Medulla oblongata (tissue), 1 donor: ENCODE measurements at regions not wholly inside any gene's neighbourhood (a gene's known extent, or its start where the extent isn't known, plus 50 kb on each side); places are given as distances from the start of the nearest gene placed in this dataset.

Experiments used
- DNase-seq: peaks from one replicate; pipeline ENCODE4 v3.0.0-alpha.2; 2015; ENCODE audit errors: extremely low spot score

DNA sequence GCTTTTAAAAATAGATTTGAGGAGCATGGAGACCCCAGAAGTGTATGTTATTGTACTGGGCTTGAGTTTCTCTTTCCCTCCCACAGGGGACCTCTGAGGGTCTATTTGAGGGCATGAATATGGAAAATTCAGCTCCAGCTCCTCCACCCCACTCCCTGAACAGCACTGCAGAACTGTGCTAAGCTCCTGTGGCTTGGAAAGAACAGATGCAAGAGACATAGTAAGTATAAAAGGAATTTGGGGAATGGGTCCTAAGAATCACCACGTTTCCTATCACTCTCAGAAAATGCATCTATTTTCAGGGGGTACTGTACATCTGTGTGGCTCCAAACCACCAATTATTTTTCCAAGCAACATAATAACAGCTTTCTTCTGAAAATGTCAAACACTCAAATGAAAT is 416.1 kb downstream of the ZNF521 start:
- no peak for DNase-seq

DNA sequence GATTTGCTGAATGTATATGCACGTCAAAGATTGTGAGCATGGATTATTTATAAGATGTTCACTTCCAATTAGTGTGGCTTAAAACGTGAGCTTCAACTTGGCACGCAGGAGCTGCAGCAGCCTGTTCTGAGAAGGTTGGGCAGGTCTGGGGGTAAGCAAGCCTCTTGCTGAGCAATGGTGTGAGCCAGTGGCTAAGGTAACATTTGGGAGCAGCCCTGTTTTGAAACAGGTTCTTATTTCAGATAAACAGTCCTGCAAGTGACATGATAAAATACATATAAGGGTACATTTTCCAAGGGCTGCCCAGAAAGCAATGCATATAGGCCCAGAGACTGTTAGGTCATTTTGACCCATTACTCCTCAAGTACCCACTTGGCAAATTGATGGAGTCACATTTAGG is 415.3 kb downstream of the ZNF521 start:
- no peak for DNase-seq

DNA sequence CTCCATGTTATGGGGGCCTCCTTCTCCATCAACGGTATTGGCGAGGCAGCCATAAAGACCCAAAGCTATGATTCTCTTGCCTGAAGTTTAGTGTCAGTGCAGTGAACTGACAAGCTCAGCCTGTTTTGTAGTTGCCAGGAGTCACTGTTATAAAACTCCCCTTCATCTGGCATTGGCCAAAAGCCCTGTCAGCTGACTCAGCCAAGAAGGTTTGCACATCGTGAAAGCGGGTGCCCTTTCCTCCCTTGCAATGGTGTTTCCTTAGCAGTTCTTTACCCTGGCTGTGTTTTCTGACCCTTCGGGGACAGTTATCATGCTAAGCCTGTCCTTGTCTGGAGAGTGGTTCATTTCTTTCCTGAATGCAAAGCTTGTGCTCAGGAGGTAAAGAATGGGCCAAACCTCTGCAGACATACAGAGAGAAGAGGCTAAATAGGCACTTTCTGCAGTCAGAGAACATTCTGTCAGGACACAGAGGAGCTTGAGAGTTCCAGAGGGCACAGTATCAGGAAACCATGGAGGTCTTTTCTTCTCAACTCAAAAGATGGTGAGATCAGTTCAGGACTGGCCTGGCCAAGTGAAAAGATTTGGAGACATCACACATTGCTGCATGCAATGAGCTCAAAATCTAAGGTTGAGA is 414.2 kb downstream of the ZNF521 start:
- DNase-seq = peak; percentile 66

DNA sequence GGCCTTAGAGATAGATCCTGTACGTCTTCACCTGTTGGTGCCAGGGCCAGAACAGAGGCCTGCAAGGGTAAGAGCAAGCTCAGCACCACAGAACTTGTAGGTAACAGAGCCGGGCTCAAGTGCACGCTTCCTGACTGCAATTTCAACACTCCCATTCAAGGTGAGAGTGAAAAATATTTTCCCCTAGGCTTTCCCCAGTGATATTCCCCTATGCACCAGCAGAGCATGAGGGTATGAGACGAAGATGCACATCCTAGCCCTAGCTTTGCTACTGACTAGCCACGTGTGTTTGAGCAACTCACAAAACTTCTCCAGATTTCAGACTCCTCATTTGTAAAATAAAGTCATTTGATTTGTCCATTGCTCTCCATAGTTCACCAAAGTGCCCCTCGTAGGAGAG is 411.6 kb downstream of the ZNF521 start:
- DNase-seq = no peak

DNA sequence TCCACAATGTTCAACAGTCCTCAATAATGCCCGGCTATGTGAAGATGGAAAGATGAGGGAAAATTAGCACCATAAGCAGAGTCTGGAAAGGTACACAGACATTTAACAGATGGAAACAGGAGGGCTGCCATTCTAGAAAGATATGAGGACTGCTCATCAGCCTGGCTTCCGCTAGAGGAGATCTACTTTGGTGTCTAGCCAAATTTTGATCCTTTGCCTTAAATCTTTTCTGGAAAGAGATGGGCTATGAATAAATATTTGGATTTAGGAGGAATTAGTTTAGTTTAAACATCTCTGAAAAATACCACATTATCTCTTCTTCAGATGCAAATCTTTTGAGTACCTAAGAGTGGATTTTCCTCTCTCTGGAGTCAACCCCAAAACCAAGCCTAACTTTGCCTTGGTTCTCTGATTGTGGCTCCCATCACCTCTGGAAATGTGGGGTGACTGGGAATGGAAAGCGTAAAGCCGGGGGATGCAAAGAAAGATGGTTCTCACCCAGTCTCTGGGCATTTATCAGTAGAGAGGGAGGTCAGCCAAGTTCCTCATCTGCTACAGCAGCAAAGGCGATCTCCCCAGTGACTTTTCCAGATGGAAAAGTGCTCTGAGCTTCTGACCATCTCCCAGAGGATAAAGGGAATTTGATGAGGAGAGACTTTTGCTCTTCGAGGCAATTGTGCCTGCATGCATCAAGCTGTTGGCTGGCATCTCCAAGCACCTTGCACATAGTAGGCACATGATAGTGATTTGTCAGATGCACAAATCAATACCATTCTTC is 410.6 kb downstream of the ZNF521 start:
- no peak for DNase-seq

DNA sequence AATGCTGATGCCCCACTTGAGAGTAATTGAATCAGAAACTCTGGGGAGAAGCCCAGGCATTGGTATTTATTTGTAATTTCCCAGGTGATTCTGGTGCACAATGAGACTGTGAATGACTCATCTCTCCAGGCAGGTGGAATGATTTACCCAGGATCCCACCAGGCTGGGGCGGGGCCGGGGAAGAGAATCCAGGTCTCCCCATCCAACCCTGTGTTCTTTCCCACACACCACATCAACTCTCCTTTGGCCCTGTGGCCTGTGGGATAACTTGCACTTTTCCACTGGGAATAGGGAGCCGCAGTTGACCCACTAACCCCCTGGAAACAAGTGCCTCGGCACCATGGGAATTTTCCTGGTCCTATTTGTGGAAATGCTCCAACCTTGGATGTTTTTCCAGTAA is 409.8 kb downstream of the ZNF521 start:
- no peak for DNase-seq

- no peak for DNase-seq
Measured at GRCh38 chr18:24947521-24948305, 404.3 kb downstream of the ZNF521 start.

DNA sequence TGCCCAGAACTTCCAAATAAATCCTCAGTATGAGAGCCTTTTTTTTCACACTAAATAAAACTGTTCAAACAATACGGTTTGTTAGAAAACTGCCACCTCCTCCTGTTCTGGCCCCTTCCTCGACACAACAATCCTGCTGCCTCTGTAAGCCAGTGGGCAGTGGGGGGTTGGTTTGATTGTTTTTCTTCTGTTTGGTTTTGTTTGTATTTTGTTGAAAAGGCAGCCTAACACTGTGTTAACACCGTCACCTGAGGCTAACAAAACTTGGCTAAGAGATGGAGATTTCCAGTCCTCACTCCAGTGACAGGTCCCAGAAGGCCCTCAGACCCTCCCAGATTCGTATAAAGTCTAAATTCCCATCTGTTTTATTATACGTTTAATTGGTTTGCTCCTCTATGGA is 402.1 kb downstream of the ZNF521 start:
- no peak for DNase-seq

GRCh38 chr18:24954341-24954740 is 397.6 kb downstream of the ZNF521 start:
- DNase-seq = peak; percentile 14

DNA sequence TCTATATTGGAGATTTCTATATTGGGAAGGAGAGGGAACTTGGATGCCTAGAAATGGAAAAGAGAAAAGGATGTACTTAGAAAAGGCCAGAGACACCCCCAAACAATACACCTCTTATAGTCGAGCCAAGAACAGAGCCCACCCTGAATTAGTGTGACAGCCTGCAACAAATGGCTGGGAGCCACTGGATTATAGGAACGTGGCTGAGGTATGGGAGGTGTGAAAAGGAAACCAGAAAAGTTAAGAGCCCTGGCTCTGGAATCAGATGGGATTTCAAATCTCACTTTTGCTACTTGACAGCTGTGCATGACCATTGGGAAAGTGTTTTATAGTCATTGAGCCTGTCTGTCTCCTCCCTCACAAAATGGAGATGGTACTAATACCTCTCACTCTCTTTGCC is 394.0 kb downstream of the ZNF521 start:
- no peak for DNase-seq

DNA sequence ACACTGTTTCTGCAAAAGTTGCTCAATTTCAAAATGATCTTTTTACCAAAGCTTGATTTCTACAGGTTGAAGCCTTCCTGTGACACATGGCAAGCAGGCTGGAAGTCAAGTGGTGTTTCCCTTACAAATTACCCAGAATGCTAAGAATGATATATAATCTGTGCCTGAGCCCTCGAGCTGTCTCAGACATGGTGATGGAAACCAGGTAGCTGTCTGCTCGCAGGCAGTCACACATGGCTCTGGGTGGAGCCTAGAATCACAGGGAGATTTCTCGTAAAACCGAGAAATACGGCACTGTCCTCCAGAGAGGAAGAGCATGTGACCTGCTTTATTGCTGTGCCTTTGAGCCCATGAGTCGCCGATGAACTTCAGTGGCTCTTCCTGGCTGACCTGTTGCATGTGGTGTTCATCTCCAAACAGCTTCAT is 392.9 kb downstream of the ZNF521 start:
- no peak for DNase-seq

- no peak for DNase-seq
Measured at GRCh38 chr18:24964216-24964615, 387.8 kb downstream of the ZNF521 start.

GRCh38 chr18:24968238-24968775 is 383.7 kb downstream of the ZNF521 start:
- DNase-seq = no peak

DNA sequence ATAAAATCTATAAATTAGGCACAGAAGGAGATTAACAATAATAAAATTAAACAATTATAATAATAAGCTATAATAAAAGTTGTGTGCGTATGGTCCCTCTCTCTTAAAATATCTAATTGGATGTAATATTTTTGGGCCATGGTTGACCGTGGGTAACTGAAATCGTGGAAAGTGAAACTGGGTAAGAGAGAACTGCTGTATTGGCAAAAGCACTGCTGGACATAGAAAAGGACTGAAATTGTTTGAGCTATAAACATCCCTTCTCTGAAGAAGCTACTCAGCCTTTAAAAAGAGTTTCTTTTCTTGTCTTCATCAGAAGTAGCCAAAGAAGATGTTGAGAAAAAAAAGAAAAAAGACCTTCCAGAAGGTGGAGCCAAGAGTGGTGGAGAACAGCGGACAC is 379.4 kb downstream of the ZNF521 start:
- no peak for DNase-seq

- no peak for DNase-seq
Measured at GRCh38 chr18:24974431-24974830, 377.5 kb downstream of the ZNF521 start.

- no peak for DNase-seq
Measured at GRCh38 chr18:24975496-24976372, 376.2 kb downstream of the ZNF521 start.

DNA sequence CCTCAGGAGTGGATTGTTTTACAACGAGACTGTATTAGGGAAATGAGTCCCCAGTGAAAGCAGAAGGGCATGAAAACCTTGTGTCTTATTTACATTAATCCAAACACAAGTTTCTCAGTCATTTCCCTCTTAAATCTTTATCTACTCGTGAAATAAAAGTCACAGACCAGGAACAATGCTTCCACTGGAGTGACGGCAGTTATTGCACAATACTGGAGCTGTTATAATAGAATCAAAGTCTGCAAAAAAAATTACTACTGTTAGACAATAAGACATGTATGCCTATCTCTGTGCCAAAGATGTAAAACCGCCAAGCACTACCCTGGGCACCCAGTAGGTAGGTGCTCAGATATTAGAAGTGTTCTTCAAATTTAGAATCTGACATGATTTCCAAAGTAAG is 375.5 kb downstream of the ZNF521 start:
- no peak for DNase-seq

- DNase-seq = no peak
Measured at GRCh38 chr18:24979235-24979634, 372.7 kb downstream of the ZNF521 start.

- no peak for DNase-seq
Measured at GRCh38 chr18:24982831-24983230, 369.1 kb downstream of the ZNF521 start.

- DNase-seq = no peak
Measured at GRCh38 chr18:24983566-24984139, 368.3 kb downstream of the ZNF521 start.

GRCh38 chr18:24985586-24985985 is 366.4 kb downstream of the ZNF521 start:
- no peak for DNase-seq
